HFF-Myc (cell line): ENCODE measurements at regions not wholly inside any gene's neighbourhood (a gene's known extent, or its start where the extent isn't known, plus 50 kb on each side); places are given as distances from the start of the nearest gene placed in this dataset.

Experiments used
- DNase-seq: peaks from one replicate; pipeline ENCODE4 v3.0.0-alpha.2; 2011; ENCODE audit warnings: low read depth; ENCODE audit errors: extremely low read depth
- H3K4me3 ChIP-seq: replicated peaks from 2 replicates; pipeline ENCODE4 v1.5.1; 2011; ENCODE audit warnings: low read depth, mild to moderate bottlenecking, control low read depth, low read length
- TF ChIP-seq, protein P1 (sequence below): IDR thresholded peaks from 2 replicates; pipeline ENCODE4 v1.5.1; 2012; ENCODE audit warnings: mild to moderate bottlenecking, low read depth, low read length, control low read depth; ENCODE audit errors: missing control alignments

DNA sequence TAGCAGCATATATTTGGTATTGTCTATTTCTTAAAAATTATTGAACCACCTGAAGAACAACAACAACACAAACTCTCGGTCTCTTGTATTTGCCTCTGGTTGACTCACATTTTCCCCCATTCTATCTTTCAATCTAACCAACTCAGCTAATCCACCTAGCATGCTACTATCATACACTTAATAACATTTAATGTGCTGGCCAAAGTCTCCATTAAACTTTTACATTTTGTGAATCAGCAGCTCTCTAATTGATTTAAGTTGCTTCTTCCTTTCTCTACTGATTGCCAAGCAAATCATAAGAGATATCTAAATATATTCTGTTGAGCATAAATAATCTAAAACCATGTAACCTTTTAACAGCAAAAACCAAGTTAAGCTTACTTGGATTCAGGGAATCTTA lies 631.7 kb downstream of the IGSF11 start:
- no peak for DNase-seq
- H3K4me3 ChIP-seq: no peak overlapping the region
- TF ChIP-seq, protein P1, sequence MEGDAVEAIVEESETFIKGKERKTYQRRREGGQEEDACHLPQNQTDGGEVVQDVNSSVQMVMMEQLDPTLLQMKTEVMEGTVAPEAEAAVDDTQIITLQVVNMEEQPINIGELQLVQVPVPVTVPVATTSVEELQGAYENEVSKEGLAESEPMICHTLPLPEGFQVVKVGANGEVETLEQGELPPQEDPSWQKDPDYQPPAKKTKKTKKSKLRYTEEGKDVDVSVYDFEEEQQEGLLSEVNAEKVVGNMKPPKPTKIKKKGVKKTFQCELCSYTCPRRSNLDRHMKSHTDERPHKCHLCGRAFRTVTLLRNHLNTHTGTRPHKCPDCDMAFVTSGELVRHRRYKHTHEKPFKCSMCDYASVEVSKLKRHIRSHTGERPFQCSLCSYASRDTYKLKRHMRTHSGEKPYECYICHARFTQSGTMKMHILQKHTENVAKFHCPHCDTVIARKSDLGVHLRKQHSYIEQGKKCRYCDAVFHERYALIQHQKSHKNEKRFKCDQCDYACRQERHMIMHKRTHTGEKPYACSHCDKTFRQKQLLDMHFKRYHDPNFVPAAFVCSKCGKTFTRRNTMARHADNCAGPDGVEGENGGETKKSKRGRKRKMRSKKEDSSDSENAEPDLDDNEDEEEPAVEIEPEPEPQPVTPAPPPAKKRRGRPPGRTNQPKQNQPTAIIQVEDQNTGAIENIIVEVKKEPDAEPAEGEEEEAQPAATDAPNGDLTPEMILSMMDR: no peak

DNA sequence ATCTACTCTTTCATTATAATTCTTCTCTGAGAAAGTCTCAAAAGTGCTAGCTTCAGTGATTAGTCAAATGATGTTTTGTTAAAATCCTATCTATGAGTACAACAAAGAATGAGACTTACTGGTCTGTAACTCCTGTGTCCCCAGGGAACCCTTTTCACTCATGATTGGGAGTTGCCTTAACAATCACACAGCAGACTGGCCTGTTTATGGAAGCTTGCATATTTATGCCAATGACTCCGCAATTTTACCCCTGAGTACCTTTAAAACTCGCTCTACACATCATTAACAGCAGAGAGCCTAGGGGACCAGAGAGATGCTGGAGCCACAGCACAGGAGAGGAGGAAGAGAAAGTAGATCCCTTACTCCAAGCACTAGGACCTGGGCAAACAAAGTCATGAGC lies 628.1 kb downstream of the IGSF11 start:
- no peak for DNase-seq
- TF ChIP-seq, protein P1: no peak
- H3K4me3 ChIP-seq: no peak overlapping the region

DNA sequence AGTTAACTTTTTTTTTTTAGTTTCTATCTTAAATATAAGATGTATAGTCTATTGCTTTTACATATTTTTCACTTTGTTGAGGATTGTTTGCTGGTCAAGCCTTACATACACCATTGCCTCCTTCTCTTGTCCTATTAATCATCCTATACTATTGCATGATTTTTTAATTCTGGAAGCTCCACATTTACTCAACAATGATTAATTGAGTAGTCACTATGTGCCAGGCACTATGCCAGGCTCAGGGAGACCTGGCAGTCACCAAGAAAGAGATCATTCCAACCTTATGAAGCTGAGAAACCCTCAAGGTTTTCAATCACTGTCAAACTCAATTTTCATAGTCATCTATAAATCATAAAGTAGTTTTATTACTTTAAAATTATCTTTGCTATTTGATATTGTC lies 626.2 kb downstream of the IGSF11 start:
- TF ChIP-seq, protein P1: no peak

DNA sequence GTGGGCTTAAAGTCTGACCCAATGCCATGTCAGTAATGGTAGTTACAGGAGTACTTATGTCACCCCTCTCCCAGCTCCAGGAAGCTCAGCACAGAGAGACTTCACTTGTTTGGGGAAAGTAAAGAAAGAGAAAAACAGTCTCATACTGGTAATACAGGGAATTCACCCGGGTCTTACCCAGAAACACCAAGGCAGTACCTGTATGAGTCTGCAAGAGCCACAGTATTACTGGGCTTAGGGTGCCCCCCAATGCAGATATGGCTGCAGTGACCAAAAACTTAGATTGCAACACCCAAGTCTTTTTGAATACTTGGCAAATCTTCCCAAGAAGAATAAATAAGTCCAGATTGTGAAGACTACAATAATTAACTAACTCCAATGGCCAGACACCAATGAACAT lies 622.1 kb downstream of the IGSF11 start:
- no peak for DNase-seq
- TF ChIP-seq, protein P1: no peak
- no peak overlapping the region for H3K4me3 ChIP-seq

More for the DNA sequence above, 626.2 kb downstream of the IGSF11 start:
- no peak for DNase-seq
- no peak overlapping the region for H3K4me3 ChIP-seq

DNA sequence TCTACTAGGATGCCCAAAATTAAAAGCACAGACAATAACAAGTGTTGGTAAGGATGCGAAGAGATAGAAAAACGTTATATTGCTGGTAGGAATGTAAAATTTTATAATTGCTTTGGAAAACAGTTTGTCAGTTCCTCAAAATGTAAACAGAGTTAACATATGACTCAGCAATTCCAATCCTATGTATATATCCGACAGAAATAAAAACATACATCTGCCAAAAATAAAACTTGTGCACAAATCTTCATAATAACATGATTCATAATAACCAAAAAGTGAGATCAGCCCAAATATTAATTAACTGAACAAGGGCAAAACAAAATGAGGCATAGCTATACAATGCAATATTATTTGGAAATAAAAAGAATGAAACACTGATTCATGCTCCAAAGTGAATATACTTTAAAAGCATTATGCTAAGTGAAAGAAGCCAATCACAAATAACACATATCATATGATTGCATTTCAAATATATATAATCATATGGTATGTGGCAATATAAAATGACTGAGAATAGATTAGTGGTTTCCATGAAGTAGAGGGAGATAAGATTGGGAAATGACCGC lies 609.3 kb downstream of the IGSF11 start:
- TF ChIP-seq, protein P1: no peak
- DNase-seq: no peak
- no peak overlapping the region for H3K4me3 ChIP-seq

DNA sequence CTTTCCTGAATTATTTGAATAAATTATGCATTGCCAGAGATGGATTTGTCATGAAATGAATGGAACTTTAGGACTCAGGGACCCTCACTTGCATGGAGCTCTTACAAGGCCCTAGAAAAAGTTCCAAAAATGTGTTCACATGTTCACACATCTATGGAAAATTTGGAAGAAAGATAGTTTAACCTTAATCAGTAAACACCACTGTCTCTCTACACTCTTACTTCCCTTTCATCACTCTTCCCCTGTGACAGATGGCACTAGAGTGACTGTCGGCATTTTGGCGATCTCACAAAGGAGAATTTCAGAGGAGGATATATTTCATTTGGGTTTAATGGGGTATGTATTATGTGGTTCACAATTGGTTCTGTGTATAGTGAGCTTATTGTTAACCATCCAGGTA lies 600.8 kb downstream of the IGSF11 start:
- no peak overlapping the region for H3K4me3 ChIP-seq
- TF ChIP-seq, protein P1: no peak
- no peak for DNase-seq

DNA sequence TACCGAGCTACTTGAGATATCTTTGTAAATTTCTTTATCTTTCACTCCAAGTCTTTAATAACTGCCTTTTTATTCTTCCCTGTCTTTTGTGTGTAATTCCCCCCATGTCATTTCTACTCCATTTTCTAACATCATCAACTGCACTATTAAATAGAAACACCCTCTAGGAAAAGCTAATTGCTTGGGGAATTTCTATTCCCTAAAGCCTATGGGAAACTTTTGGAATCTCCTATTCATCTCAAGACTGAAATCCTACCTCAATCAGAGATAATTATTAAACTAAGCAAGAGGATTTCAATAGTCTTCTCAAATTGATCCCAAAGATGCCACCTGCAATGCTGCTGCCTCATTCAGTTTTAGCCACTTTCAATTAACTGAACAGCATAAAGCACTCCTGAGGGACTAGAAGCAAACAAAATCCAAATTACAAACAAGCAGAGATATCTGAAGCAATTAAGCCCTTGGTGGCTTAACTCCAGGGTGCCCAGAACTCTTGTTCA lies 598.7 kb downstream of the IGSF11 start:
- TF ChIP-seq, protein P1: no peak
- H3K4me3 ChIP-seq: no peak overlapping the region
- DNase-seq: no peak
